Spleen (tissue), 11 donors: ENCODE measurements at regions not wholly inside any gene's neighbourhood (a gene's known extent, or its start where the extent isn't known, plus 50 kb on each side); places are given as distances from the start of the nearest gene placed in this dataset.
"Not testable (repeated sequence)": the region's sequence is repeated elsewhere in the genome, so short reads cannot be mapped to it uniquely, and the experiment has no call there.

Experiments used
- DNase-seq: peaks from one replicate; pipeline ENCODE4 v3.0.0-alpha.2; 2020
- H3K27ac ChIP-seq, 8 donors: fragments of 200-600 bp; sonication (generic) in 7 of 8; 1 replicate in 4 of 8; 2 replicates in 4 of 8; pipeline versions ENCODE4 v1.5.0 to v1.8.0; 2016 to 2021; ENCODE audit warnings: inconsistent platforms in 4 of 8, mild to moderate bottlenecking in 4 of 8, moderate library complexity in 1 of 8
- H3K27me3 ChIP-seq, 7 donors: fragments of 200-600 bp; sonication (generic) in 6 of 7; replicated peaks in 1 of 7; 1 replicate in 4 of 7; 2 replicates in 3 of 7; pipeline versions ENCODE4 v1.5.0 to v1.8.0; 2016 to 2021; ENCODE audit warnings: inconsistent platforms in 3 of 7, mild to moderate bottlenecking in 1 of 7
- H3K36me3 ChIP-seq, 6 donors: fragments of 200-600 bp; sonication (generic) in 5 of 6; 1 replicate in 4 of 6; 2 replicates in 2 of 6; pipeline versions ENCODE4 v1.5.0 to v1.8.0; 2016 to 2021; ENCODE audit warnings: inconsistent platforms in 2 of 6
- H3K4me1 ChIP-seq, 6 donors: fragments of 200-600 bp; sonication (generic) in 5 of 6; 1 replicate in 3 of 6; 2 replicates in 3 of 6; pipeline versions ENCODE4 v1.5.0 to v1.8.0; 2016 to 2021; ENCODE audit warnings: inconsistent platforms in 3 of 6
- H3K4me3 ChIP-seq, 8 donors: fragments of 200-600 bp; sonication (generic) in 7 of 8; 1 replicate in 4 of 8; 2 replicates in 4 of 8; pipeline versions ENCODE4 v1.5.0 to v1.8.0; 2016 to 2021; ENCODE audit warnings: inconsistent platforms in 4 of 8, mild to moderate bottlenecking in 4 of 8, moderate library complexity in 2 of 8
- H3K9me3 ChIP-seq, 8 donors: fragments of 200-600 bp; sonication (generic) in 7 of 8; 1 replicate in 4 of 8; 2 replicates in 4 of 8; pipeline versions ENCODE4 v1.5.0 to v1.8.0; 2016 to 2021; ENCODE audit warnings: inconsistent platforms in 4 of 8
- CTCF ChIP-seq, 11 experiments: fragments of 200-600 bp in 7 of 11; fragments of 450-650 bp in 4 of 11; sonication (generic) in 4 of 11; IDR thresholded peaks in 8 of 11; conservative IDR thresholded peaks in 3 of 11; 1 replicate in 7 of 11; 2 replicates in 4 of 11; pipeline versions ENCODE4 v1.4.0 to v1.8.0; 2016 to 2021; ENCODE audit warnings: antibody characterized with exemption in 11 of 11, inconsistent platforms in 4 of 11, mild to moderate bottlenecking in 1 of 11
- POLR2A ChIP-seq, 3 donors: fragments of 450-650 bp; IDR thresholded peaks; one replicate each; pipeline ENCODE4 v1.5.1; 2017; ENCODE audit warnings: antibody characterized with exemption in 3 of 3, mild to moderate bottlenecking in 1 of 3
- POLR2AphosphoS5 ChIP-seq, 3 donors: sonication (generic); formaldehyde crosslinking; IDR thresholded peaks; one replicate each; pipeline ENCODE4 v1.5.1; 2017; ENCODE audit warnings: antibody characterized with exemption in 3 of 3
- WGBS, 5 donors: extraction: QIAGEN DNeasy Blood & Tissue Kit in 3 of 5; methylation state at CpG; one replicate each; pipeline versions ENCODE4 v1.1.5 to v1.1.7; 2013 to 2018; 5-methylcytosine and 5-hydroxymethylcytosine counted together
- intact Hi-C: fragments of 100-400 bp; cut with DNase I; formaldehyde crosslinking; loops from one replicate; pipeline ENCODE4 v1.15.0; 2023; ENCODE audit warnings: low total_unique reads
- donor health status: healthy with polysubstance abuse.
- donor health status: DM: no; HTN: no; CAD: no; lungs with moderate emphysema.
- donor health status: DM: no; HTN: no; CAD: no.
- donor health status: Bipolar disorder and iron deficiency.
- donor health status: healthy.
- donor health status: DM: no; HTN: no; CAD: no.
- donor health status: DM: yes; HTN: yes; CAD: no.

GRCh38 chr9:102767076-102767475 is 228.1 kb upstream of the CYLC2 start:
- H3K36me3 ChIP-seq, result no peaks in the 10 kb centered on the region
- no peak overlapping the region for H3K4me3 ChIP-seq
- H3K4me1 ChIP-seq, result no peaks in the 10 kb centered on the region
- no peak for TF ChIP-seq CTCF (IDR thresholded peaks at IDR 0.05 in 8 of 11, conservative IDR thresholded peaks at IDR 0.05 in 3 of 11)
- TF ChIP-seq POLR2A (IDR thresholded peaks at IDR 0.05), result no peak
- no peak for TF ChIP-seq POLR2AphosphoS5 (IDR thresholded peaks at IDR 0.05)
- 69 to 82% (median 77%) methylated on average over 4 of the region's 4 CpGs for WGBS, 5 donors
- DNase-seq, result no peak
- peaks cover 0 to 7% (median 0%) of the 10 kb centered on the region in 8 donors for H3K9me3 ChIP-seq
- no peak overlapping the region for H3K27ac ChIP-seq
- no peaks in the 10 kb centered on the region for H3K27me3 ChIP-seq
- intact Hi-C loops, result no loop called here

- H3K36me3 ChIP-seq, result no peaks in the 10 kb centered on the region
- intact Hi-C loops, result no loop called here
- H3K27me3 ChIP-seq, result no peaks in the 10 kb centered on the region
- no peak overlapping the region for H3K27ac ChIP-seq
- TF ChIP-seq POLR2AphosphoS5 (IDR thresholded peaks at IDR 0.05) (no peak), CTCF (IDR thresholded peaks at IDR 0.05 in 8 of 11, conservative IDR thresholded peaks at IDR 0.05 in 3 of 11) (no peak), POLR2A (IDR thresholded peaks at IDR 0.05) (no peak)
- 58 to 79% (median 76%) methylated on average over 1 of the region's 1 CpG for WGBS, 5 donors
- H3K9me3 ChIP-seq, result peaks cover 0 to 6% (median 0%) of the 10 kb centered on the region in 8 donors
- no peak overlapping the region for H3K4me3 ChIP-seq
- H3K4me1 ChIP-seq, result no peaks in the 10 kb centered on the region
- no peak for DNase-seq
Measured at GRCh38 chr9:102740578-102740977, 254.6 kb upstream of the CYLC2 start.

- DNase-seq, result peak; percentile 13
- H3K9me3 ChIP-seq, result peaks cover 0 to 31% (median 24%) of the 10 kb centered on the region in 8 donors
- TF ChIP-seq POLR2A (IDR thresholded peaks at IDR 0.05) (no peak), POLR2AphosphoS5 (IDR thresholded peaks at IDR 0.05) (no peak)
Measured at GRCh38 chr9:102728946-102729345, 266.2 kb upstream of the CYLC2 start.

GRCh38 chr9:102714184-102714583 is 280.9 kb upstream of the CYLC2 start:
- 50 to 94% (median 76%) methylated on average over 3 of the region's 3 CpGs for WGBS, 5 donors
- Histone ChIP-seq H3K4me3 (no peak overlapping the region), H3K9me3 (peaks cover 0 to 53% (median 29%) of the 10 kb centered on the region in 8 donors), H3K4me1 (no peaks in the 10 kb centered on the region), H3K27me3 (no peaks in the 10 kb centered on the region), H3K36me3 (no peaks in the 10 kb centered on the region), H3K27ac (no peak overlapping the region)
- no peak for TF ChIP-seq POLR2AphosphoS5 (IDR thresholded peaks at IDR 0.05)
- no peak for TF ChIP-seq POLR2A (IDR thresholded peaks at IDR 0.05)
- TF ChIP-seq CTCF (IDR thresholded peaks at IDR 0.05 in 8 of 11, conservative IDR thresholded peaks at IDR 0.05 in 3 of 11), result no peak
- intact Hi-C loops, result no loop called here
- DNase-seq, result no peak

More at GRCh38 chr9:102728946-102729345, 266.2 kb upstream of the CYLC2 start:
- Histone ChIP-seq H3K4me1 (no peaks in the 10 kb centered on the region), H3K4me3 (no peak overlapping the region), H3K36me3 (no peaks in the 10 kb centered on the region), H3K27me3 (no peaks in the 10 kb centered on the region), H3K27ac (no peak overlapping the region)
- 78 to 90% (median 88%) methylated on average over 6 of the region's 6 CpGs for WGBS, 5 donors
- intact Hi-C loops, result no loop called here

GRCh38 chr9:102712910-102713309 is 282.2 kb upstream of the CYLC2 start:
- 77 to 88% (median 84%) methylated on average over 8 of the region's 8 CpGs for WGBS, 5 donors
- H3K4me3 ChIP-seq, H3K36me3 ChIP-seq, H3K4me1 ChIP-seq, H3K27me3 ChIP-seq, H3K27ac ChIP-seq, intact Hi-C loops, DNase-seq: not testable (repeated sequence)
- H3K9me3 ChIP-seq, result peaks cover 0 to 52% (median 29%) of the 10 kb centered on the region in 8 donors
